ENCODE measurements at regions not wholly inside any gene's neighbourhood (a gene's known extent, or its start where the extent isn't known, plus 50 kb on each side); places are given as distances from the start of the nearest gene placed in this dataset.

DNA sequence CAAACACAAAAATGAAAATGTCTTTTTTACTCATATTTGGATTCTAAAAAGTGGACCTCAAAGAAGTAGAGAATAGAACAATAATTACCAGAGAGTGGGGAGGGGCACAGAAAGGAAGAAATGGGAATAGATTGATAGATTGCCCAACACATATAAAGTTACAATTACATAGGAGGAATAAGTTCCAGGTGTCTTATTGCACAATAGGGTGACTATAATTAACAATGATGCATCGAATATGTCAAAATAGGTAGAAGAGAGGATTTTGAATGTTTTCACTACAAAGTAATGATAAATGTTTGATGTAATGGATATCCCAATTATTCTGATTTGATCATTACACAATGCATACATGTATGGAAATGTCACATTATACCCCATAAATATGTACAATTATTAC is 556.0 kb downstream of the CDH8 start:
- TF ChIP-seq POLR2AphosphoS5 (IDR thresholded peaks at IDR 0.05; ENCODE audit: low read depth, low read length) = no peak
- TF ChIP-seq TAF1 (IDR thresholded peaks at IDR 0.05; ENCODE audit: borderline replicate concordance, low read depth, low read length) = no peak
- no peak for TF ChIP-seq POLR2A (IDR thresholded peaks at IDR 0.05; ENCODE audit: low read depth, low read length)

Measured in GM12892 (cell line).